GM10266 (cell line): ENCODE measurements at regions not wholly inside any gene's neighbourhood (a gene's known extent, or its start where the extent isn't known, plus 50 kb on each side); places are given as distances from the start of the nearest gene placed in this dataset.

Experiments
- DNase-seq: peaks from one replicate; pipeline ENCODE4 v3.0.0; 2012; ENCODE audit errors: extremely low spot score
- TF ChIP-seq, protein P1 (sequence below): IDR thresholded peaks from 2 replicates; pipeline ENCODE4 v1.5.1; 2012; ENCODE audit warnings: mild to moderate bottlenecking, low read depth; ENCODE audit not compliant: control insufficient read depth, insufficient read depth; ENCODE audit errors: missing control alignments

DNA sequence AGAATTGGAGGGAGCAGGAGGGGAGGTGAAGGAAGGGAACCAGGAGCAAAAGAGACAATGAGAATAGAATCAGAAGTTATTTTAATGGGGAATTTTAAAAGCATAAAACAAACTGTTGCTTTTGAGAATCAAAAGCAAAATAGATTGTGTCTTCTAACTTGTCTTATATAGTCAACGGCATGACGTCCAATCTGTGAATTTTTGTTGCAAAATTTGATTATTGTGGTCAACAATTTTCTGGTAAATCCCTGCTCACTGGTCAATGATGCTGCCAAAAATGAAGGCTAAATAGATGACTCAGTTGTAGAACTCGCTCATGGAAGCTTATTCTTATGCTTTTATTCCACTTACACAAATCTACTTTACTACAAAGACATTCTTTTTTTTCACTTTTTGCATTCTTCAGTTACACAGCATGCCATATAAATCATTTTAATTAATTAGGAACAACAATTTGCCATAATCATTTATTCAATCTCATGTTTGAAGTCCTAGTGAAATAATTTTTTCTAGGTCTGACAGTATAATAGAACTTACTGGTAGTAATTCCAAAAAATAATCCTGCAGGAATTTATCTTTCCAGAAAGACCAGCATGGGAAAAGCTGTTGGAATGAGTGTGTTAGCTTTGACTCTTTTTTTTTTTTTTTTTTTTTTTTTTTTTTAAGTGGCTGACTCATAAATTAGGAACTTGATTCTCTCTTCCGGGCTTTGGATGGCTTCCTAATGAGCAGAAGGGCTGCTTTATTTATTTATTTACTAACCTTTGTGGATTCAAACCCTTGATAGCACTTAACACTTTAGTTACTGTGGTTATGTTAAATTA lies 256.9 kb downstream of the SPRY2 start:
- TF ChIP-seq, protein P1, sequence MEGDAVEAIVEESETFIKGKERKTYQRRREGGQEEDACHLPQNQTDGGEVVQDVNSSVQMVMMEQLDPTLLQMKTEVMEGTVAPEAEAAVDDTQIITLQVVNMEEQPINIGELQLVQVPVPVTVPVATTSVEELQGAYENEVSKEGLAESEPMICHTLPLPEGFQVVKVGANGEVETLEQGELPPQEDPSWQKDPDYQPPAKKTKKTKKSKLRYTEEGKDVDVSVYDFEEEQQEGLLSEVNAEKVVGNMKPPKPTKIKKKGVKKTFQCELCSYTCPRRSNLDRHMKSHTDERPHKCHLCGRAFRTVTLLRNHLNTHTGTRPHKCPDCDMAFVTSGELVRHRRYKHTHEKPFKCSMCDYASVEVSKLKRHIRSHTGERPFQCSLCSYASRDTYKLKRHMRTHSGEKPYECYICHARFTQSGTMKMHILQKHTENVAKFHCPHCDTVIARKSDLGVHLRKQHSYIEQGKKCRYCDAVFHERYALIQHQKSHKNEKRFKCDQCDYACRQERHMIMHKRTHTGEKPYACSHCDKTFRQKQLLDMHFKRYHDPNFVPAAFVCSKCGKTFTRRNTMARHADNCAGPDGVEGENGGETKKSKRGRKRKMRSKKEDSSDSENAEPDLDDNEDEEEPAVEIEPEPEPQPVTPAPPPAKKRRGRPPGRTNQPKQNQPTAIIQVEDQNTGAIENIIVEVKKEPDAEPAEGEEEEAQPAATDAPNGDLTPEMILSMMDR, result no peak
- DNase-seq, result no peak

DNA sequence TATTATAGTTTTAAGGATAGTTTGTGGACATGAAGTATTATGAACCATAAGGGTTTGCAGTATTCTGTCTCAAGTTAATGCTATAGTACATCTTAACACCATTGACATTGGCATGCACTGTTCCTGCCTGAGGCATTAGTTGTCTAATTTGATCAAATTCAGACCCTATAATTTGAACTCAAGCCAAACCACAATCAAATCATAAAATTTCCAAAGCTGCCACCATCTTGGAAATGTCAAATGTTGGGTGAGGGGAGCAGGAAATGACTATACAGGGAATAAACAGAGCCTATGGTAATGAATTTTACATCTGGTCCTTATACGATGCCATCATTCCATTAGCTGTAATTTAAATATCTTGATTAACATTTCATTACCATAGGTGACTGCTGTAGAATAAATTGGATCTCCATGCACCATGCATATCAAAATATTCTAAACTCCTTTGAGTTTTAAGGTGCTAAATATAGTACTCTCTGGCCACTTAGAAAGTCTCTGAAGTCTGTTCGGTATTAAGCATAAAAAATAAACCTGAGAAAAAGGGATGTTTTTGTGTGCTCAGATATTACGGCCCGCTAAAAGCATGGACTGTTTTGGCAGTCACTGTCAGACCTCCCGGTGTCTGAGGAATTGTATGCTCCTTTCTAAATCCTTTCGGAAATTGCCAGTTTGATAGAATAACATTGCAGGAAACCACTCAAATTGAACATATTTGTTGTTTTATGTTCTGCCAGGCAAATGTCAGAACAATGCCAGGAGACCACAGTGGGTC lies 257.7 kb downstream of the SPRY2 start:
- DNase-seq, result no peak

DNA sequence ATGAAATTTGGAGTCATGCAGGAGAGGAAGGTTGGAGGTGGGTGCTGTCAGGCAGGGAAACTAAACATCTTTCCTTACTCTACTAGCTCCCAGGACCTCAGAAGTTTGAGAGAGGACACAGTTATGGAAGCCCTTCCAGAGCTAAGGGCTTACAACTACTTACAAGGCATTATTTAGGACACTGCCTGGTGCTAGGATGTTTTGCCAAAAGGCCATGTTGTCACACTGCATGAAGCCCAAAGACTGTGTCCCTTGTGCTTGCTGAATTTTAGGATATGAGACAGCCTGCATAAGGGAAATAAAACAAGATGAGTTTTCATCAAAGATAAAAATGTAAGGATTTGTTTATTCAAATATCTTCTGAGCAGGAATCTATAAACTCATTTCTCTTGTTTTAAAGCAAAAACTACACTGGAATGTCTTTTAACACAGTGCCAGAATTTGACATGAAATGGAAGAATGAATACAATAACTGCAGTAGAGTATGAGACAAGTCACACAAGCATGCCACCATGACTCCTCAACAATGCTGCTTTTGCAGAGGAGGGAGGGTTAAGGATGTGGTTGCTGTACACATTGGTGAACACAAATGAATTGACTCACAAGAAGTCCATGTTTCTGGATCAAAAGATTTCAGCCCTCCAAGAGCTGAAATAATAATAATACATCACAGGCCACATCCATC lies 258.4 kb downstream of the SPRY2 start:
- no peak for DNase-seq
- TF ChIP-seq, protein P1, result no peak

More for the DNA sequence above, 257.7 kb downstream of the SPRY2 start:
- TF ChIP-seq, protein P1, result no peak

DNA sequence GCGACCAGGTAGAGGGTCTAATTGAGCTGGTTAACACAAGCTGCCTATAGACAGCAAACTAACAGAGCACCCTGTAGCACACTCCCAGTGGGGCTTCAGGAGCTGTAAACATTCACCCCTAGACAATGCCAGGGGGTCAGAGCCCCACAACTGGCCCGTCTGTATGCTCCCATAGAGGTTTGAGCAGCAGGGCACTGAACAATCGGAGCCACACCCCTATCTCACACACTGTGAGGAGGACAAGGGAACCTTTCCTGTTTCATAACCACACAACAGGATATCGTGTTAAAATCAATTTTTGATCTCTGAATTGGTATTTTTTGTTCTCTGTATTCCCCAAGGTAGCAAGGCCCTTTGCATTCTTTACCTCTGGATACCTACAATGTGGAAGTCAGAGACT lies 266.1 kb downstream of the SPRY2 start:
- TF ChIP-seq, protein P1, result no peak
- DNase-seq, result no peak

DNA sequence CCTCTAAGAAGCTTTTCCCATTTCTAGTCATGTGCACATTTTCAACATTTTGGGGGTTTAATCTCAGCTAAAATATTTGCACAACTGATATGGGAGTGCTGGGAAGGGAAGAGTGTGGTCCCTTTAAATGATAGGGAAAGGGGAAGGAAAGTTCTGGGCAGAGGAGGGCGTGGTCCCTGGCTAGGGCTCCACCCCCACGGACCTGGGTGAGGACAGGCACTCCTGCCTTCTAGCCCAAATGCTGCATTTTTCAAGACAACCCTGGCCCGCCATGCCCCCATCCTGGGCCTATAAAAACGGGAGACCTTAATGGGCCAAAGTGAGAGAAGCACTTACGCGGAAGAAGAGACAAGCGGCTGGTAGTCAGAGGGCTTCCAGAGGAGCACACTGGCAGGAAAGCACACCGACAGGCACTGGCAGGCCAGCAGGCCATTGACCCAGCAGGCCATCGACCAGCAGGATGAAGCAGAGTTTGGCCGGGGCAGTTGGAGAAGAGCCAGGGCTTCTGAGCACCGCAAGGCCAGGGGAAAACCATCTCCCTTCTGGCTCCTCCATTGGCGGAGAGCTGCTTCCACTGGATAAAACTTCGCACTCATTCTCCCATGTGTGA lies 266.7 kb downstream of the SPRY2 start:
- TF ChIP-seq, protein P1, result no peak
- DNase-seq, result no peak

DNA sequence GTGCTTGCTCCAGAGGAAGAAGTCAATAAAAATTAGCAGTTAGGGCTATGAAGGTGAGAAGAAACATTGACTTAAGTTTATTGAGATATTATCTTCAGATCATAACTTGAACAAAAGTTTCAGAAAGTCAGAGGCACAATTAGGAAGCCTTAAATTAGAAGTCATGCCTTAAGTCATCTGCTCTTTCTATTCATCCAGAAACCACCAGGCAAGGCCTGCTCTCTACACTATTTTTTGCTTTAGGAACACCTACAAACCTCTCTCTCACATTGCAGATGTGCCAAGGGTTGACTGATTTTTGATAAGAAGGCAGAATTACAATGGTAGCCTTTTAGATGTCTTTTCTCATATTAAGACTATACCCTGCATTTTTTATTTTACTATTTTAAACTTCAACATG lies 268.7 kb downstream of the SPRY2 start:
- peak; percentile 8 for DNase-seq
- TF ChIP-seq, protein P1, result no peak
